ENCODE measurements at regions not wholly inside any gene's neighbourhood (a gene's known extent, or its start where the extent isn't known, plus 50 kb on each side); places are given as distances from the start of the nearest gene placed in this dataset.

GRCh38 chr13:90014038-90014437 lies 1333.4 kb upstream of the MIR17HG start:
- Histone ChIP-seq H3K36me3 (ENCODE audit: control insufficient read depth in 5 of 5, insufficient read depth in 5 of 5, low read length in 5 of 5) (no peaks in the 10 kb centered on the region), H3K27me3 (ENCODE audit: control insufficient read depth in 5 of 5, insufficient read depth in 4 of 5, low read length in 5 of 5) (no peaks in the 10 kb centered on the region), H3K4me3 (ENCODE audit: low read depth in 1 of 5, low read length in 5 of 5) (no peak overlapping the region), H3K9ac (ENCODE audit: low read length in 5 of 5) (no peak overlapping the region), H3K9me3 (ENCODE audit: control insufficient read depth in 5 of 5, low read length in 5 of 5) (peaks cover 0 to 6% (median 0%) of the 10 kb centered on the region in 5 donors), H3K4me1 (ENCODE audit: control insufficient read depth in 5 of 5, insufficient read depth in 5 of 5, low read length in 5 of 5) (no peaks in the 10 kb centered on the region), H3K27ac (ENCODE audit: low read depth, low read length) (no peak overlapping the region)

GRCh38 chr13:90015565-90016507 lies 1331.7 kb upstream of the MIR17HG start:
- Histone ChIP-seq H3K36me3 (ENCODE audit: control insufficient read depth in 5 of 5, insufficient read depth in 5 of 5, low read length in 5 of 5) (no peaks in the 10 kb centered on the region), H3K9ac (ENCODE audit: low read length in 5 of 5) (no peak overlapping the region), H3K9me3 (ENCODE audit: control insufficient read depth in 5 of 5, low read length in 5 of 5) (peaks cover 0 to 6% (median 0%) of the 10 kb centered on the region in 5 donors)

GRCh38 chr13:90016688-90017087 lies 1330.8 kb upstream of the MIR17HG start:
- Histone ChIP-seq H3K4me1 (ENCODE audit: control insufficient read depth in 5 of 5, insufficient read depth in 5 of 5, low read length in 5 of 5) (no peaks in the 10 kb centered on the region), H3K4me3 (ENCODE audit: low read depth in 1 of 5, low read length in 5 of 5) (no peak overlapping the region), H3K9ac (ENCODE audit: low read length in 5 of 5) (no peak overlapping the region), H3K27ac (ENCODE audit: low read depth, low read length) (no peak overlapping the region), H3K27me3 (ENCODE audit: control insufficient read depth in 5 of 5, insufficient read depth in 4 of 5, low read length in 5 of 5) (no peaks in the 10 kb centered on the region), H3K36me3 (ENCODE audit: control insufficient read depth in 5 of 5, insufficient read depth in 5 of 5, low read length in 5 of 5) (no peaks in the 10 kb centered on the region), H3K9me3 (ENCODE audit: control insufficient read depth in 5 of 5, low read length in 5 of 5) (peaks cover 0 to 6% (median 0%) of the 10 kb centered on the region in 5 donors)

More at GRCh38 chr13:90015565-90016507, 1331.7 kb upstream of the MIR17HG start:
- Histone ChIP-seq H3K27me3 (ENCODE audit: control insufficient read depth in 5 of 5, insufficient read depth in 4 of 5, low read length in 5 of 5) (no peaks in the 10 kb centered on the region), H3K4me1 (ENCODE audit: control insufficient read depth in 5 of 5, insufficient read depth in 5 of 5, low read length in 5 of 5) (no peaks in the 10 kb centered on the region), H3K27ac (ENCODE audit: low read depth, low read length) (no peak overlapping the region), H3K4me3 (ENCODE audit: low read depth in 1 of 5, low read length in 5 of 5) (no peak overlapping the region)

DNA sequence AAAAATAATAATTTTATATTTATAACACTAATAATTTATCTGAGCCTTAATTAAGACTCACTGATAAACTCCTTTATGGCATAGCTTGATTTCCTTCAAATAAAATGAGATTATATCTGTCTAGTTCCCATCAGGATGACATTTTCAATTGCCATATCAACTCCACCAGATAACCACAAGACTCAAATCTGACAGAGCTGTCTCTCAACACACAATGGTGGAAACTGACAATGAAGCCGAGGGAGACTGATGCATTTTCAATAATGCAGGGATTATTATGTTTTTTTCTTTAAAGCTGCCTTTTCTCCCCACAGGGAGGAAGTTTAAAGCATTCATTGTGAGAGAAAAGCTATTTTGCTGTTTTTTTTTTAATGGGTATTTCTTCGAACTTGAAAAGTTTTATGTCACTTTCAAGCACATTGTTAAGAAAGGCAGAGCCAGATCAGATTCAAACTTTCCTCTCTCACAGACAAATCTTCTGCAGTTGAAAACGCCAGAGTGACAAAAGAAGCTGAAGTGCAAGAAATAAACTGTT lies 1326.9 kb upstream of the MIR17HG start:
- no peaks in the 10 kb centered on the region for H3K9me3 ChIP-seq (ENCODE audit: control insufficient read depth in 5 of 5, low read length in 5 of 5)

GRCh38 chr13:90027409-90027808 lies 1320.1 kb upstream of the MIR17HG start:
- peaks cover 3 to 10% (median 4%) of the 10 kb centered on the region in 5 donors for H3K9me3 ChIP-seq (ENCODE audit: control insufficient read depth in 5 of 5, low read length in 5 of 5)
- H3K9ac ChIP-seq (ENCODE audit: low read length in 5 of 5): no peak overlapping the region
- H3K4me3 ChIP-seq (ENCODE audit: low read depth in 1 of 5, low read length in 5 of 5): no peak overlapping the region
- H3K27ac ChIP-seq (ENCODE audit: low read depth, low read length): no peak overlapping the region
- no peaks in the 10 kb centered on the region for H3K27me3 ChIP-seq (ENCODE audit: control insufficient read depth in 5 of 5, insufficient read depth in 4 of 5, low read length in 5 of 5)
- H3K4me1 ChIP-seq (ENCODE audit: control insufficient read depth in 5 of 5, insufficient read depth in 5 of 5, low read length in 5 of 5): no peaks in the 10 kb centered on the region
- no peaks in the 10 kb centered on the region for H3K36me3 ChIP-seq (ENCODE audit: control insufficient read depth in 5 of 5, insufficient read depth in 5 of 5, low read length in 5 of 5)

More for the DNA sequence above, 1326.9 kb upstream of the MIR17HG start:
- H3K4me1 ChIP-seq (ENCODE audit: control insufficient read depth in 5 of 5, insufficient read depth in 5 of 5, low read length in 5 of 5): no peaks in the 10 kb centered on the region
- no peak overlapping the region for H3K9ac ChIP-seq (ENCODE audit: low read length in 5 of 5)
- no peaks in the 10 kb centered on the region for H3K27me3 ChIP-seq (ENCODE audit: control insufficient read depth in 5 of 5, insufficient read depth in 4 of 5, low read length in 5 of 5)
- H3K27ac ChIP-seq (ENCODE audit: low read depth, low read length): no peak overlapping the region
- no peaks in the 10 kb centered on the region for H3K36me3 ChIP-seq (ENCODE audit: control insufficient read depth in 5 of 5, insufficient read depth in 5 of 5, low read length in 5 of 5)
- no peak overlapping the region for H3K4me3 ChIP-seq (ENCODE audit: low read depth in 1 of 5, low read length in 5 of 5)

DNA sequence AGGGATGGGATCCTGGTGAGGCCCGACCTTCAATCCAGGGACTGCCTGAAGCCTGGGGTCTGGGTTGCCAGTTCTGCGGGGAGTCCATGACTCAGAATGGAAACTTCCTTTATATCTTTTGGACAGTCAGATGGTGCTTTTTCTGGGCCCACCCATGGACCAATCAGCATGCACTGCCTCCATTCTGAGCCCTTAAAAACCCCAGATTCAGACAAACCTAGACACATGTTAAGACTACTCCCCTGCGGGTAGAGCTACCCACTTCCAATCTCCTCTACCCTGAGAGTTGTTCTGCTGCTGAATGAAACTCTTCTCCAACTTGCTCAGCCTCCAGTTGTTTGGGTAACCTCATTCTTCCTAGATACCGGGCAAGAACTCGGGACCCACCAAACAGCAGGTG lies 1315.2 kb upstream of the MIR17HG start:
- Histone ChIP-seq H3K36me3 (ENCODE audit: control insufficient read depth in 5 of 5, insufficient read depth in 5 of 5, low read length in 5 of 5) (no peaks in the 10 kb centered on the region), H3K4me3 (ENCODE audit: low read depth in 1 of 5, low read length in 5 of 5) (no peak overlapping the region), H3K9ac (ENCODE audit: low read length in 5 of 5) (no peak overlapping the region), H3K27ac (ENCODE audit: low read depth, low read length) (no peak overlapping the region), H3K27me3 (ENCODE audit: control insufficient read depth in 5 of 5, insufficient read depth in 4 of 5, low read length in 5 of 5) (no peaks in the 10 kb centered on the region), H3K4me1 (ENCODE audit: control insufficient read depth in 5 of 5, insufficient read depth in 5 of 5, low read length in 5 of 5) (no peaks in the 10 kb centered on the region), H3K9me3 (ENCODE audit: control insufficient read depth in 5 of 5, low read length in 5 of 5) (peaks cover 3 to 11% (median 7%) of the 10 kb centered on the region in 5 donors)

DNA sequence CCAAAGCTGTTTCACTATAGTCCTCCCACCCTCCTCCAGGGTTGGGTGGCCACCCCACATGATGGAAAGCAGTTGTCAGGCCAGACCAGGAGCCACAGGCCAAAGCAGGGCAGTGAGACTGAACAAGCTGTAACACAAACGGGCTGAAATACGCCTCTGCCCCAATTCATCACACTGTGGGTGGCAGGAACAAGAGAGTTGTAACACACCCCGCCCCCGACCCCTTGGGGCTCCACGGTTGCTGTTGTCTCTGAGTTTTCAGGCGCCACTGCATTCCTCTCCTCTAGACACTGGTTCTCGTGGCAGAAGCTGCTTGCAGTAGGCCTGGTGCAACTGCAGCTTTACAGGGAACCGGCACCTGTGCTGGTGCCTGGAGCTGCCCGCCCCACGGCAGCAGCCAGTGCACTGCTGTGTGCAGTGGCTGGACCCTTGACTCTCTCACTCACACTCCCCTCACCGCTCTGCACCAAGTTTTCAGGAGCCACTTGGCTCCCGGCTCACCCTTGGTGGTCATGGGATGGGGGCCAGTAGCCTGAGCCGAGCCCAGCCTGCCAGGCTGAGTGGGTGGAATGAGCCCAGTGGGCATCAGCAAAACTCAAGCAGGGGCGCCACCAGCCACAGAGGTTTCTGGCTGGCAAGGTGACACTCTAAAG lies 1314.5 kb upstream of the MIR17HG start:
- no peaks in the 10 kb centered on the region for H3K4me1 ChIP-seq (ENCODE audit: control insufficient read depth in 5 of 5, insufficient read depth in 5 of 5, low read length in 5 of 5)
- H3K4me3 ChIP-seq (ENCODE audit: low read depth in 1 of 5, low read length in 5 of 5): no peak overlapping the region
- no peak overlapping the region for H3K9ac ChIP-seq (ENCODE audit: low read length in 5 of 5)
- H3K9me3 ChIP-seq (ENCODE audit: control insufficient read depth in 5 of 5, low read length in 5 of 5): peaks cover 0 to 11% (median 2%) of the 10 kb centered on the region in 5 donors
- H3K27ac ChIP-seq (ENCODE audit: low read depth, low read length): no peak overlapping the region
- no peaks in the 10 kb centered on the region for H3K36me3 ChIP-seq (ENCODE audit: control insufficient read depth in 5 of 5, insufficient read depth in 5 of 5, low read length in 5 of 5)
- no peaks in the 10 kb centered on the region for H3K27me3 ChIP-seq (ENCODE audit: control insufficient read depth in 5 of 5, insufficient read depth in 4 of 5, low read length in 5 of 5)

DNA sequence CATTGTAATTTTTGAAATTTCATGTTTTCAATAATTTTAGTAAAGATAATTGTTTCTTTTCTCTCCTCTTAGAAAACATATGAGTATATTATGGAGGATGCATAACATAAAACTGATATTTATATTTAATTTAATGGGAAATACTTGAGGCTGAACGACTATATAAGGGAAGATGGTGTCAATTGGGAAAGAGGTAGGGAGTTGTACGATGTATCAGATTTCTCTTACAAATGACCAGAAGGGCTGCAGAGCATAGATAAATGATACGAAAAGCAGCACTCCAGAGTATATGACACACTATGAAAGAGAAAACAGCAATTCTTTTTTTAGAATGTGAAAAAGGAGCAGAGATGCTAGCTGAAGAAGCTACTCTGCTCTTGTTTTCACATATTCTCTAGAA lies 1308.0 kb upstream of the MIR17HG start:
- Histone ChIP-seq H3K4me1 (ENCODE audit: control insufficient read depth in 5 of 5, insufficient read depth in 5 of 5, low read length in 5 of 5) (peaks cover 0 to 2% (median 0%) of the 10 kb centered on the region in 5 donors), H3K36me3 (ENCODE audit: control insufficient read depth in 5 of 5, insufficient read depth in 5 of 5, low read length in 5 of 5) (no peaks in the 10 kb centered on the region), H3K27me3 (ENCODE audit: control insufficient read depth in 5 of 5, insufficient read depth in 4 of 5, low read length in 5 of 5) (no peaks in the 10 kb centered on the region), H3K9me3 (ENCODE audit: control insufficient read depth in 5 of 5, low read length in 5 of 5) (no peaks in the 10 kb centered on the region), H3K9ac (ENCODE audit: low read length in 5 of 5) (no peak overlapping the region), H3K4me3 (ENCODE audit: low read depth in 1 of 5, low read length in 5 of 5) (no peak overlapping the region), H3K27ac (ENCODE audit: low read depth, low read length) (no peak overlapping the region)

- Histone ChIP-seq H3K27me3 (ENCODE audit: control insufficient read depth in 5 of 5, insufficient read depth in 4 of 5, low read length in 5 of 5) (no peaks in the 10 kb centered on the region), H3K27ac (ENCODE audit: low read depth, low read length) (no peak overlapping the region), H3K4me1 (ENCODE audit: control insufficient read depth in 5 of 5, insufficient read depth in 5 of 5, low read length in 5 of 5) (no peaks in the 10 kb centered on the region), H3K9ac (ENCODE audit: low read length in 5 of 5) (no peak overlapping the region), H3K9me3 (ENCODE audit: control insufficient read depth in 5 of 5, low read length in 5 of 5) (peaks cover 4 to 11% (median 7%) of the 10 kb centered on the region in 5 donors), H3K4me3 (ENCODE audit: low read depth in 1 of 5, low read length in 5 of 5) (no peak overlapping the region), H3K36me3 (ENCODE audit: control insufficient read depth in 5 of 5, insufficient read depth in 5 of 5, low read length in 5 of 5) (no peaks in the 10 kb centered on the region)
Observed at GRCh38 chr13:90047600-90047999, 1299.9 kb upstream of the MIR17HG start.

Data from subcutaneous abdominal adipose tissue (tissue), 5 donors.